ENCODE measurements at regions not wholly inside any gene's neighbourhood (a gene's known extent, or its start where the extent isn't known, plus 50 kb on each side); places are given as distances from the start of the nearest gene placed in this dataset.
A peak's percentile ranks its signal among the peaks of the same experiment; 100 is the strongest.

GRCh38 chr7:46705386-46706255, 784.5 kb upstream of the IGFBP3 start:
- no peaks in the 10 kb centered on the region for H3K36me3 ChIP-seq
- no peak overlapping the region for H3K27ac ChIP-seq
- peaks cover under 1 to 5% (median 4%) of the 10 kb centered on the region in 3 donors for H3K4me1 ChIP-seq
- H3K9me3 ChIP-seq = no peaks in the 10 kb centered on the region
- intact Hi-C loops (cut with DNase I) = no loop called here
- no peak overlapping the region for H3K4me3 ChIP-seq
- no peaks in the 10 kb centered on the region for H3K27me3 ChIP-seq
- WGBS, 2 donors = 60 to 64% methylated on average over 7 of the region's 7 CpGs
- ATAC-seq (peak in 1 of 4 donors; percentile 23), DNase-seq (no peak), FAIRE-seq (no peak)
- TF ChIP-seq CTCF (IDR thresholded peaks at IDR 0.05) = no peak

GRCh38 chr7:46696741-46697140, 775.7 kb upstream of the IGFBP3 start:
- no peaks in the 10 kb centered on the region for H3K27me3 ChIP-seq
- H3K4me3 ChIP-seq = no peak overlapping the region
- peaks cover 6 to 17% (median 7%) of the 10 kb centered on the region in 3 donors for H3K4me1 ChIP-seq
- no peak for DNase-seq
- 70 to 79% methylated on average over 1 of the region's 1 CpG for WGBS, 2 donors
- H3K27ac ChIP-seq = no peak overlapping the region
- intact Hi-C loops (cut with DNase I) = no loop called here
- TF ChIP-seq CTCF (IDR thresholded peaks at IDR 0.05) = no peak
- no peak for ATAC-seq
- H3K36me3 ChIP-seq = no peaks in the 10 kb centered on the region
- H3K9me3 ChIP-seq = no peaks in the 10 kb centered on the region
- no peak for FAIRE-seq

- Histone ChIP-seq H3K36me3 (no peaks in the 10 kb centered on the region), H3K27ac (peak overlapping the region in 3 of 4 donors; percentile 44 to 74 (median 65)), H3K27me3 (no peaks in the 10 kb centered on the region), H3K9me3 (no peaks in the 10 kb centered on the region), H3K4me3 (no peak overlapping the region), H3K4me1 (peaks cover 6 to 17% (median 7%) of the 10 kb centered on the region in 3 donors)
- TF ChIP-seq CTCF (IDR thresholded peaks at IDR 0.05) = peak in 1 of 4 donors; percentile 7
- ATAC-seq (peak; percentile 93 to 100 (median 99)), FAIRE-seq (no peak), DNase-seq (peak in 5 of 6 donors; percentile 43 to 70 (median 49))
- WGBS, 2 donors = 17 to 21% methylated on average over 3 of the region's 3 CpGs
- intact Hi-C loops (cut with DNase I) = no loop called here
These were observed 774.1 kb upstream of the IGFBP3 start for GRCh38 chr7:46695051-46695708.

GRCh38 chr7:46694058-46694457, 773.0 kb upstream of the IGFBP3 start:
- FAIRE-seq = no peak
- 63% methylated on average over 5 of the region's 5 CpGs for WGBS, 2 donors
- no peak for ATAC-seq
- Histone ChIP-seq H3K36me3 (no peaks in the 10 kb centered on the region), H3K4me1 (peaks cover 6 to 17% (median 7%) of the 10 kb centered on the region in 3 donors), H3K27me3 (no peaks in the 10 kb centered on the region), H3K4me3 (no peak overlapping the region), H3K27ac (no peak overlapping the region), H3K9me3 (no peaks in the 10 kb centered on the region)
- no peak for DNase-seq
- intact Hi-C loops (cut with DNase I) = no loop called here
- no peak for TF ChIP-seq CTCF (IDR thresholded peaks at IDR 0.05)
